PC-9 (cell line): ENCODE measurements at regions not wholly inside any gene's neighbourhood (a gene's known extent, or its start where the extent isn't known, plus 50 kb on each side); places are given as distances from the start of the nearest gene placed in this dataset.
"Not testable (repeated sequence)": the region's sequence is repeated elsewhere in the genome, so short reads cannot be mapped to it uniquely, and the experiment has no call there.

ENCODE experiments used
- BruUV-seq: library from RNA; stranded (reverse); fragments of 400-500 nt; replicated peaks from 2 replicates; lab custom pipeline; 2021; lab: Mats Ljungman, UMichigan
- CTCF ChIA-PET: fragments of 300-600 bp; sonication (Branson Sonifier 250); formaldehyde crosslinking; loops from one replicate; lab custom pipeline; 2022; ENCODE audit warnings: antibody characterized with exemption; lab: Charles Lee
- POLR2A ChIA-PET: fragments of 300-600 bp; sonication (Branson Sonifier 250); formaldehyde crosslinking; loops from one replicate; lab custom pipeline; 2022; ENCODE audit warnings: antibody characterized with exemption; ENCODE audit not compliant: unreplicated experiment; lab: Charles Lee
- DNase-seq, 2 experiments: peaks; one replicate each; pipeline versions ENCODE4 v3.0.0 to v3.0.0-alpha.2; 2015 to 2022; ENCODE audit warnings: mixed read lengths in 1 of 2
- H2AFZ ChIP-seq: fragments of 200-600 bp; sonication (generic); 2 replicates; pipeline ENCODE4 v1.8.1; 2017; ENCODE audit warnings: antibody characterized with exemption
- H3F3A ChIP-seq: fragments of 200-600 bp; sonication (generic); 2 replicates; pipeline ENCODE4 v1.8.1; 2017; ENCODE audit warnings: antibody characterized with exemption, mild to moderate bottlenecking, low read depth; ENCODE audit not compliant: insufficient read depth
- H3K27ac ChIP-seq: fragments of 200-600 bp; sonication (generic); 2 replicates; pipeline ENCODE4 v1.6.1; 2016; ENCODE audit warnings: mixed run types
- H3K27me3 ChIP-seq: fragments of 200-600 bp; sonication (generic); 2 replicates; pipeline ENCODE4 v1.6.1; 2016; ENCODE audit warnings: low read depth, mixed run types; ENCODE audit not compliant: insufficient read depth
- H3K36me3 ChIP-seq: fragments of 200-600 bp; sonication (generic); 2 replicates; pipeline ENCODE4 v1.6.1; 2016; ENCODE audit warnings: low read depth, mixed run types
- H3K4me1 ChIP-seq: fragments of 200-600 bp; sonication (generic); replicated peaks from 2 replicates; pipeline ENCODE4 v1.6.1; 2016; ENCODE audit warnings: mixed run types; ENCODE audit not compliant: insufficient read depth
- H3K4me2 ChIP-seq: fragments of 200-600 bp; sonication (generic); 2 replicates; pipeline ENCODE4 v1.6.1; 2017; ENCODE audit warnings: mixed run types
- H3K4me3 ChIP-seq: fragments of 200-600 bp; sonication (generic); 2 replicates; pipeline ENCODE4 v1.6.1; 2016; ENCODE audit warnings: mixed run types
- H3K79me2 ChIP-seq: fragments of 200-600 bp; sonication (generic); 2 replicates; pipeline ENCODE4 v1.6.1; 2017; ENCODE audit warnings: low read depth, mixed run types
- H3K9me2 ChIP-seq: fragments of 200-600 bp; sonication (generic); 2 replicates; pipeline ENCODE4 v1.8.1; 2017; ENCODE audit warnings: mild to moderate bottlenecking; ENCODE audit not compliant: insufficient read depth
- H3K9me3 ChIP-seq: fragments of 200-600 bp; sonication (generic); 2 replicates; pipeline ENCODE4 v1.8.1; 2016; ENCODE audit warnings: low read depth; ENCODE audit not compliant: insufficient read depth
- H4K20me1 ChIP-seq: fragments of 200-600 bp; sonication (generic); 2 replicates; pipeline ENCODE4 v1.8.1; 2017; ENCODE audit not compliant: insufficient read depth
- CTCF ChIP-seq: fragments of 200-600 bp; sonication (generic); conservative IDR thresholded peaks from 2 replicates; pipeline ENCODE4 v1.6.1; 2017; ENCODE audit warnings: mixed run types, antibody characterized with exemption, mild to moderate bottlenecking, moderate library complexity
- EZH2 ChIP-seq: fragments of 200-600 bp; sonication (generic); IDR thresholded peaks from 2 replicates; pipeline ENCODE4 v1.8.0; 2017; ENCODE audit warnings: antibody characterized with exemption, low read depth
- intact Hi-C: fragments of 100-400 bp; cut with micrococcal nuclease; formaldehyde crosslinking; loops from one replicate; pipeline ENCODE4 v1.10.0; 2022; ENCODE audit not compliant: unreplicated experiment

- Histone ChIP-seq H3F3A (no peaks in the 10 kb centered on the region), H3K79me2 (no peaks in the 10 kb centered on the region), H3K4me3 (no peak overlapping the region), H3K4me2 (no peak overlapping the region), H3K27ac (no peak overlapping the region), H2AFZ (no peak overlapping the region), H3K9me3 (no peaks in the 10 kb centered on the region), H3K4me1 (no peaks in the 10 kb centered on the region), H4K20me1 (no peaks in the 10 kb centered on the region), H3K9me2 (0 out of 2 replicates have a peak, but pooled peaks cover 1% of the 10 kb centered on the region), H3K36me3 (no peaks in the 10 kb centered on the region), H3K27me3 (no peaks in the 10 kb centered on the region)
- TF ChIP-seq CTCF = no peak
- TF ChIP-seq EZH2 = no peak
- POLR2A ChIA-PET = no interaction called here
- BruUV-seq = no TSS peak
- DNase-seq = no peak
- intact Hi-C loops = no loop called here
- CTCF ChIA-PET = no interaction called here
Observed at GRCh38 chrX:121433289-121433688, 385.9 kb downstream of the GLUD2 start.

- H2AFZ ChIP-seq, H3F3A ChIP-seq, intact Hi-C loops, H3K27ac ChIP-seq, H3K27me3 ChIP-seq, H3K9me2 ChIP-seq, H3K36me3 ChIP-seq, POLR2A ChIA-PET, H3K79me2 ChIP-seq, H3K4me3 ChIP-seq, H4K20me1 ChIP-seq, DNase-seq, BruUV-seq, H3K9me3 ChIP-seq, H3K4me1 ChIP-seq, CTCF ChIA-PET: not testable (repeated sequence)
- 0 out of 2 replicates have a peak overlapping the region, but pooled peaks have one; percentile 16 for H3K4me2 ChIP-seq
Observed at GRCh38 chrX:121437666-121438065, 390.3 kb downstream of the GLUD2 start.

DNA sequence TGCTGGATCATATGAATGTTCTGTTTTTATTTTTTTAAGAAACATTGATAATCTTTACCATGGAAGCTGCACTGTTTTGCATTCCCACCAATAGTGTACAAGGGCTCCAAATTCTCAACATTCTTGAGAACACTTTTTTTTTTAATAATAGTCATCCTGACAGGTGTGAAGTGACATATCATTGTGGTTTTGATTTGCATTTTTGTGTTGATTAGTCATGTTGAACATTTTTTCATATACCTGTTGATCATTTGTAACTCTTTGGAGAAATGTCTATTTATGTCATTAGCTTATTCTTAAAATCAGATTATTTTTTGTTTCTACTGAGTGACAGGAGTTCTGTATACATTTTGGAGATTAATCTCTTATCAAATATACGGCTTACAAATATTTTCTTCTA, 408.5 kb downstream of the GLUD2 start:
- no TSS peak for BruUV-seq
- H3K4me1 ChIP-seq = no peaks in the 10 kb centered on the region; the same call in 1 of the 2 replicates
- no peaks in the 10 kb centered on the region for H3K79me2 ChIP-seq
- ChIA-PET POLR2A (interaction anchor here (0.7 kb wide), 1 partner anchor 1577 kb away, joined by 8 read pairs; no protein-coding TSS in a partner anchor), CTCF (no interaction called here)
- TF ChIP-seq EZH2 (no peak), CTCF (no peak)
- no peak overlapping the region for H3K4me2 ChIP-seq
- H3K9me3 ChIP-seq = no peaks in the 10 kb centered on the region
- no peaks in the 10 kb centered on the region for H3K36me3 ChIP-seq
- H4K20me1 ChIP-seq = no peaks in the 10 kb centered on the region
- no peak overlapping the region for H3K4me3 ChIP-seq
- H2AFZ ChIP-seq = no peak overlapping the region
- no peak overlapping the region for H3K27ac ChIP-seq
- H3K27me3 ChIP-seq = no peaks in the 10 kb centered on the region
- H3F3A ChIP-seq = no peaks in the 10 kb centered on the region
- intact Hi-C loops = no loop called here
- no peak for DNase-seq
- no peaks in the 10 kb centered on the region for H3K9me2 ChIP-seq

DNA sequence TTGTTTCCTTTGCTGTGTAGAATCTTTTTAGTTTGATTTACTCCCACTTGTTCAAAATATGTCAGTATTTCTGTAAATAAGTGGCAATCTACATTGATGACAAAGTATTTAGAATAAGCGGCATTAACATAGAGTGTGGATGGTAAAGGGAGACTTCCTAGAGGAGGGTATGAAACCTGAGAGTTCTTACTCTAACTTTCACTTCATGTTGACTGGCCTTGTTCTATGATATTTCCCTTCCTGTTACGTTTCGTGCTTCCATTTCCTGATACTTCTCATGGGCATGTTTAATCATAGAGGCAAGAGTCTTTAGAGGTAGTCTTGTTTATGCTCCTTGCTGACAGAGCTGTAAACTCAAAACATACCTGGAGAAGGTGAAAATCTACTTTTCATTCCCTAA, 408.9 kb downstream of the GLUD2 start:
- BruUV-seq = no TSS peak
- H3K36me3 ChIP-seq = no peaks in the 10 kb centered on the region
- H3K27me3 ChIP-seq = no peaks in the 10 kb centered on the region
- TF ChIP-seq CTCF = no peak
- TF ChIP-seq EZH2 = no peak
- ChIA-PET CTCF (no interaction called here), POLR2A (no interaction called here)
- no peaks in the 10 kb centered on the region for H3K79me2 ChIP-seq
- H3F3A ChIP-seq = no peaks in the 10 kb centered on the region
- H3K9me3 ChIP-seq = no peaks in the 10 kb centered on the region
- intact Hi-C loops = no loop called here
- no peak for DNase-seq
- no peak overlapping the region for H3K27ac ChIP-seq
- H3K4me1 ChIP-seq = no peaks in the 10 kb centered on the region; the same call in 1 of the 2 replicates
- no peak overlapping the region for H3K4me3 ChIP-seq
- no peak overlapping the region for H3K4me2 ChIP-seq
- 0 out of 2 replicates have a peak overlapping the region, but pooled peaks have one; percentile 17 for H2AFZ ChIP-seq
- no peaks in the 10 kb centered on the region for H3K9me2 ChIP-seq
- no peaks in the 10 kb centered on the region for H4K20me1 ChIP-seq
